Activated naive CD4-positive, alpha-beta T cell treated with anti-CD3 and anti-CD28 coated beads, Interleukin-2, amount 50 U/mL, for 72 hours (primary cell): ENCODE measurements at regions not wholly inside any gene's neighbourhood (a gene's known extent, or its start where the extent isn't known, plus 50 kb on each side); places are given as distances from the start of the nearest gene placed in this dataset.

Experiments
- ATAC-seq, 2 donors: fragments of 150-1000 bp; cut with Tn5 transposase; 2 replicates each; pipeline ENCODE4 v1.10.0; 2021; ENCODE audit warnings: mild to moderate bottlenecking in 2 of 2, moderate library complexity in 2 of 2
- DNase-seq, 2 donors: peaks; one replicate each; pipeline ENCODE4 v3.0.0; 2021 to 2022; ENCODE audit warnings: low spot score in 2 of 2
- H3K27ac Mint-ChIP-seq, 2 donors: one replicate each; pipeline ENCODE4 v1.8.0; 2022; ENCODE audit warnings: mild to moderate bottlenecking in 2 of 2, mixed read lengths in 2 of 2
- H3K36me3 Mint-ChIP-seq, 2 donors: one replicate each; pipeline ENCODE4 v1.8.0; 2022; ENCODE audit warnings: mixed read lengths in 2 of 2
- H3K9me3 Mint-ChIP-seq, 2 donors: one replicate each; pipeline ENCODE4 v1.8.0; 2022; ENCODE audit warnings: mixed read lengths in 2 of 2

GRCh38 chr18:74023220-74023619, 124.4 kb downstream of the FBXO15 start:
- H3K27ac Mint-ChIP-seq = no peak overlapping the region
- H3K36me3 Mint-ChIP-seq = no peaks in the 10 kb centered on the region
- no peak for ATAC-seq
- H3K9me3 Mint-ChIP-seq = no peaks in the 10 kb centered on the region
- no peak for DNase-seq

GRCh38 chr18:74019864-74020263, 127.8 kb downstream of the FBXO15 start:
- H3K27ac Mint-ChIP-seq = no peak overlapping the region
- DNase-seq (no peak), ATAC-seq (no peak)
- H3K36me3 Mint-ChIP-seq = no peaks in the 10 kb centered on the region
- H3K9me3 Mint-ChIP-seq = no peaks in the 10 kb centered on the region

- DNase-seq = no peak
- ATAC-seq = no peak
- no peaks in the 10 kb centered on the region for H3K36me3 Mint-ChIP-seq
- no peak overlapping the region for H3K27ac Mint-ChIP-seq
- no peaks in the 10 kb centered on the region for H3K9me3 Mint-ChIP-seq
Measured at GRCh38 chr18:74013955-74014354, 133.7 kb downstream of the FBXO15 start.

GRCh38 chr18:74012954-74013630, 134.5 kb downstream of the FBXO15 start:
- no peak for DNase-seq
- H3K9me3 Mint-ChIP-seq = no peaks in the 10 kb centered on the region
- no peak for ATAC-seq
- no peak overlapping the region for H3K27ac Mint-ChIP-seq
- no peaks in the 10 kb centered on the region for H3K36me3 Mint-ChIP-seq

- ATAC-seq (no peak), DNase-seq (no peak)
- no peak overlapping the region for H3K27ac Mint-ChIP-seq
- H3K9me3 Mint-ChIP-seq = no peaks in the 10 kb centered on the region
- H3K36me3 Mint-ChIP-seq = no peaks in the 10 kb centered on the region
Measured at GRCh38 chr18:74006143-74006542, 141.5 kb downstream of the FBXO15 start.

GRCh38 chr18:74005320-74006109, 142.1 kb downstream of the FBXO15 start:
- H3K9me3 Mint-ChIP-seq = no peaks in the 10 kb centered on the region
- H3K36me3 Mint-ChIP-seq = no peaks in the 10 kb centered on the region
- no peak overlapping the region for H3K27ac Mint-ChIP-seq
- DNase-seq = no peak
- ATAC-seq = no peak

- Mint-ChIP-seq H3K27ac (no peak overlapping the region), H3K36me3 (peaks cover 0 to 2% of the 10 kb centered on the region in 2 donors), H3K9me3 (peaks cover 3 to 5% of the 10 kb centered on the region in 2 donors)
- no peak for DNase-seq
- peak; percentile 53 to 62 for ATAC-seq
Measured at GRCh38 chr18:73992242-73993022, 155.2 kb downstream of the FBXO15 start.

GRCh38 chr18:73991570-73991969, 156.1 kb downstream of the FBXO15 start:
- H3K9me3 Mint-ChIP-seq = peaks cover 0 to 3% of the 10 kb centered on the region in 2 donors
- DNase-seq = no peak
- H3K36me3 Mint-ChIP-seq = no peaks in the 10 kb centered on the region
- H3K27ac Mint-ChIP-seq = no peak overlapping the region
- ATAC-seq = no peak

GRCh38 chr18:73990258-73990657, 157.4 kb downstream of the FBXO15 start:
- Mint-ChIP-seq H3K27ac (no peak overlapping the region), H3K36me3 (no peaks in the 10 kb centered on the region), H3K9me3 (peaks cover 0 to 3% of the 10 kb centered on the region in 2 donors)
- ATAC-seq (no peak), DNase-seq (no peak)

- Mint-ChIP-seq H3K36me3 (no peaks in the 10 kb centered on the region), H3K27ac (no peak overlapping the region), H3K9me3 (peaks cover 0 to 3% of the 10 kb centered on the region in 2 donors)
- no peak for ATAC-seq
- DNase-seq = no peak
Measured at GRCh38 chr18:73987247-73987980, 160.2 kb downstream of the FBXO15 start.

- H3K27ac Mint-ChIP-seq = no peak overlapping the region
- peaks cover 0 to 3% of the 10 kb centered on the region in 2 donors for H3K9me3 Mint-ChIP-seq
- no peak for DNase-seq
- H3K36me3 Mint-ChIP-seq = no peaks in the 10 kb centered on the region
- no peak for ATAC-seq
Measured at GRCh38 chr18:73986711-73987110, 160.9 kb downstream of the FBXO15 start.

- DNase-seq (no peak), ATAC-seq (no peak)
- no peak overlapping the region for H3K27ac Mint-ChIP-seq
- H3K9me3 Mint-ChIP-seq = peaks cover 0 to 3% of the 10 kb centered on the region in 2 donors
- no peaks in the 10 kb centered on the region for H3K36me3 Mint-ChIP-seq
Measured at GRCh38 chr18:73985855-73986625, 161.6 kb downstream of the FBXO15 start.

- DNase-seq = no peak
- no peak overlapping the region for H3K27ac Mint-ChIP-seq
- no peaks in the 10 kb centered on the region for H3K36me3 Mint-ChIP-seq
- peaks cover 0 to 3% of the 10 kb centered on the region in 2 donors for H3K9me3 Mint-ChIP-seq
- no peak for ATAC-seq
Measured at GRCh38 chr18:73983970-73984369, 163.7 kb downstream of the FBXO15 start.

- ATAC-seq = no peak
- no peak for DNase-seq
- H3K36me3 Mint-ChIP-seq = no peaks in the 10 kb centered on the region
- H3K27ac Mint-ChIP-seq = no peak overlapping the region
- peaks cover 0 to 3% of the 10 kb centered on the region in 2 donors for H3K9me3 Mint-ChIP-seq
Measured at GRCh38 chr18:73983496-73983895, 164.1 kb downstream of the FBXO15 start.

- no peaks in the 10 kb centered on the region for H3K9me3 Mint-ChIP-seq
- no peak for DNase-seq
- H3K27ac Mint-ChIP-seq = no peak overlapping the region
- no peak for ATAC-seq
- no peaks in the 10 kb centered on the region for H3K36me3 Mint-ChIP-seq
Measured at GRCh38 chr18:73981796-73982195, 165.8 kb downstream of the FBXO15 start.
